ENCODE measurements at regions not wholly inside any gene's neighbourhood (a gene's known extent, or its start where the extent isn't known, plus 50 kb on each side); places are given as distances from the start of the nearest gene placed in this dataset.

GRCh38 chr5:53200306-53200705 lies 90.7 kb upstream of the MOCS2 start:
- CTCF ChIA-PET: no interaction called here

GRCh38 chr5:53201746-53202145 lies 92.2 kb upstream of the MOCS2 start:
- TF ChIP-seq CTCF (conservative IDR thresholded peaks at IDR 0.05; ENCODE audit: low read depth): no peak
- ChIA-PET POLR2A (ENCODE audit: low non-redundant PET) (no interaction called here), CTCF (no interaction called here)
- no peak for DNase-seq (ENCODE audit: low spot score)
- H3K27ac ChIP-seq: no peak overlapping the region

More at GRCh38 chr5:53200306-53200705, 90.7 kb upstream of the MOCS2 start:
- H3K27ac ChIP-seq: no peak overlapping the region; the same call in 1 of the 2 replicates
- DNase-seq (ENCODE audit: low spot score): no peak
- POLR2A ChIA-PET (ENCODE audit: low non-redundant PET): no interaction called here
- TF ChIP-seq CTCF (conservative IDR thresholded peaks at IDR 0.05; ENCODE audit: low read depth): no peak

GRCh38 chr5:53206562-53206961 lies 97.0 kb upstream of the MOCS2 start:
- no peak for DNase-seq (ENCODE audit: low spot score)
- POLR2A ChIA-PET (ENCODE audit: low non-redundant PET): no interaction called here
- TF ChIP-seq CTCF (conservative IDR thresholded peaks at IDR 0.05; ENCODE audit: low read depth): no peak
- H3K27ac ChIP-seq: no peak overlapping the region
- CTCF ChIA-PET: interaction anchor here (0.7 kb wide), 1 partner anchor 70 kb away, joined by 3 read pairs; no protein-coding TSS in a partner anchor

GRCh38 chr5:53211799-53212198 lies 102.2 kb upstream of the MOCS2 start:
- H3K27ac ChIP-seq: peak overlapping the region; percentile 36; the same call in 1 of the 2 replicates
- CTCF ChIA-PET: interaction anchor here (0.6 kb wide), 1 partner anchor 21 kb away, joined by 4 read pairs; no protein-coding TSS in a partner anchor
- DNase-seq (ENCODE audit: low spot score): peak; percentile 76
- POLR2A ChIA-PET (ENCODE audit: low non-redundant PET): no interaction called here
- no peak for TF ChIP-seq CTCF (conservative IDR thresholded peaks at IDR 0.05; ENCODE audit: low read depth)

GRCh38 chr5:53219174-53219573 lies 109.6 kb upstream of the MOCS2 start:
- POLR2A ChIA-PET (ENCODE audit: low non-redundant PET): no interaction called here
- no peak overlapping the region for H3K27ac ChIP-seq
- CTCF ChIA-PET: no interaction called here
- no peak for TF ChIP-seq CTCF (conservative IDR thresholded peaks at IDR 0.05; ENCODE audit: low read depth)
- no peak for DNase-seq (ENCODE audit: low spot score)

- no peak for TF ChIP-seq CTCF (conservative IDR thresholded peaks at IDR 0.05; ENCODE audit: low read depth)
- no peak overlapping the region for H3K27ac ChIP-seq
- ChIA-PET POLR2A (ENCODE audit: low non-redundant PET) (no interaction called here), CTCF (no interaction called here)
- DNase-seq (ENCODE audit: low spot score): no peak
Observed at GRCh38 chr5:53219610-53220009, 110.1 kb upstream of the MOCS2 start.
